Liver (tissue), 8 donors: ENCODE measurements at regions not wholly inside any gene's neighbourhood (a gene's known extent, or its start where the extent isn't known, plus 50 kb on each side); places are given as distances from the start of the nearest gene placed in this dataset.

Source experiments
- DNase-seq: peaks from one replicate; pipeline ENCODE4 v3.0.0-alpha.2; 2017; ENCODE audit warnings: low spot score
- H3K27ac ChIP-seq, 2 donors: one replicate each; pipeline ENCODE4 v1.7.0; 2013; ENCODE audit warnings: inconsistent platforms in 2 of 2, low read length in 2 of 2, control low read depth in 1 of 2, low read depth in 1 of 2, mild to moderate bottlenecking in 1 of 2
- H3K27me3 ChIP-seq, 4 donors: one replicate each; pipeline versions ENCODE4 v1.6.1 to v1.7.0; 2013; ENCODE audit warnings: low read length in 3 of 4, inconsistent platforms in 1 of 4, mild to moderate bottlenecking in 1 of 4, moderate library complexity in 1 of 4; ENCODE audit not compliant: control insufficient read depth in 4 of 4, insufficient read depth in 4 of 4
- H3K36me3 ChIP-seq, 4 donors: one replicate each; pipeline versions ENCODE4 v1.6.1 to v1.7.0; 2013; ENCODE audit warnings: low read length in 3 of 4, mild to moderate bottlenecking in 3 of 4, low read depth in 1 of 4, moderate library complexity in 1 of 4; ENCODE audit not compliant: control insufficient read depth in 4 of 4, insufficient read depth in 3 of 4
- H3K4me1 ChIP-seq, 4 donors: one replicate each; pipeline versions ENCODE4 v1.6.1 to v1.7.0; 2013; ENCODE audit warnings: low read length in 3 of 4, mild to moderate bottlenecking in 3 of 4, moderate library complexity in 1 of 4; ENCODE audit not compliant: control insufficient read depth in 4 of 4, insufficient read depth in 4 of 4
- H3K4me3 ChIP-seq, 3 donors: one replicate each; pipeline versions ENCODE4 v1.6.1 to v1.7.0; 2013; ENCODE audit warnings: low read length in 3 of 3, control low read depth in 1 of 3, low read depth in 1 of 3, mild to moderate bottlenecking in 1 of 3
- H3K9ac ChIP-seq, 2 donors: one replicate each; pipeline ENCODE4 v1.7.0; 2013; ENCODE audit warnings: low read length in 2 of 2, mild to moderate bottlenecking in 2 of 2, moderate library complexity in 2 of 2, control low read depth in 1 of 2, low read depth in 1 of 2
- H3K9me3 ChIP-seq, 4 donors: one replicate each; pipeline versions ENCODE4 v1.6.1 to v1.7.0; 2013; ENCODE audit warnings: low read length in 3 of 4; ENCODE audit not compliant: control insufficient read depth in 4 of 4
- ATF3 ChIP-seq: IDR thresholded peaks from 2 replicates; pipeline ENCODE4 v1.6.1; 2016; ENCODE audit warnings: antibody characterized with exemption
- CTCF ChIP-seq: fragments of 150-350 bp; IDR thresholded peaks from 2 replicates; pipeline ENCODE4 v1.5.1; 2017; ENCODE audit warnings: improper control_type of control experiment, low read depth, low read length; ENCODE audit not compliant: missing input control
- FOXA1 ChIP-seq: IDR thresholded peaks from 2 replicates; pipeline ENCODE4 v1.6.1; 2016; ENCODE audit warnings: antibody characterized with exemption
- FOXA2 ChIP-seq: IDR thresholded peaks from 2 replicates; pipeline ENCODE4 v1.6.1; 2016; ENCODE audit warnings: antibody characterized with exemption
- GABPA ChIP-seq, 2 donors: IDR thresholded peaks in 1 of 2; conservative IDR thresholded peaks in 1 of 2; 2 replicates each; pipeline ENCODE4 v1.6.1; 2016; ENCODE audit warnings: antibody characterized with exemption in 2 of 2, mild to moderate bottlenecking in 1 of 2, moderate library complexity in 1 of 2
- HNF4A ChIP-seq, 2 donors: conservative IDR thresholded peaks; 2 replicates each; pipeline ENCODE4 v1.6.1; 2016; ENCODE audit warnings: antibody characterized with exemption in 2 of 2, mild to moderate bottlenecking in 2 of 2
- HNF4G ChIP-seq: IDR thresholded peaks from 2 replicates; pipeline ENCODE4 v1.6.1; 2016; ENCODE audit warnings: antibody characterized with exemption
- JUND ChIP-seq, 2 donors: IDR thresholded peaks; 2 replicates each; pipeline ENCODE4 v1.6.1; 2016; ENCODE audit warnings: antibody characterized with exemption in 2 of 2
- MAX ChIP-seq: IDR thresholded peaks from 2 replicates; pipeline ENCODE4 v1.6.1; 2016; ENCODE audit warnings: antibody characterized with exemption
- NR2F2 ChIP-seq: IDR thresholded peaks from 2 replicates; pipeline ENCODE4 v1.6.1; 2016; ENCODE audit warnings: antibody characterized with exemption
- RAD21 ChIP-seq, 2 donors: IDR thresholded peaks; 2 replicates each; pipeline ENCODE4 v1.6.1; 2016; ENCODE audit warnings: antibody characterized with exemption in 2 of 2, mild to moderate bottlenecking in 2 of 2
- REST ChIP-seq: IDR thresholded peaks from 2 replicates; pipeline ENCODE4 v1.6.1; 2016; ENCODE audit warnings: antibody characterized with exemption, mild to moderate bottlenecking
- RXRA ChIP-seq, 2 donors: IDR thresholded peaks; 2 replicates each; pipeline ENCODE4 v1.6.1; 2017 to 2018; ENCODE audit warnings: antibody characterized with exemption in 2 of 2, mild to moderate bottlenecking in 1 of 2
- SP1 ChIP-seq: IDR thresholded peaks from 2 replicates; pipeline ENCODE4 v1.6.1; 2018; ENCODE audit warnings: antibody characterized with exemption, mild to moderate bottlenecking
- TAF1 ChIP-seq: conservative IDR thresholded peaks from 2 replicates; pipeline ENCODE4 v1.6.1; 2016; ENCODE audit warnings: antibody characterized with exemption, mild to moderate bottlenecking
- YY1 ChIP-seq: IDR thresholded peaks from 2 replicates; pipeline ENCODE4 v1.6.1; 2016; ENCODE audit warnings: antibody characterized with exemption, mild to moderate bottlenecking
- ZBTB33 ChIP-seq: IDR thresholded peaks from 2 replicates; pipeline ENCODE4 v1.6.1; 2016; ENCODE audit warnings: antibody characterized with exemption
- WGBS: extraction: QIAGEN DNeasy Blood & Tissue Kit; methylation state at CpG from one replicate; pipeline ENCODE4 v1.1.7; 2013; 5-methylcytosine and 5-hydroxymethylcytosine counted together
- donor health status: healthy.
- donor health status: healthy.
- donor health status: healthy.
- donor health status: healthy.
- donor health status: healthy.

- Histone ChIP-seq H3K36me3 (no peaks in the 10 kb centered on the region), H3K4me1 (peaks cover 0 to 11% (median 4%) of the 10 kb centered on the region in 4 donors), H3K4me3 (no peak overlapping the region), H3K9ac (no peak overlapping the region), H3K27me3 (no peaks in the 10 kb centered on the region), H3K9me3 (no peaks in the 10 kb centered on the region), H3K27ac (no peak overlapping the region)
- WGBS: 97% methylated on average over 8 of the region's 8 CpGs
- DNase-seq: no peak
- TF ChIP-seq MAX: no peak
- TF ChIP-seq HNF4A (conservative IDR thresholded peaks at IDR 0.05): no peak
- no peak for TF ChIP-seq FOXA1
- no peak for TF ChIP-seq RAD21 (IDR thresholded peaks at IDR 0.05)
- no peak for TF ChIP-seq RXRA (IDR thresholded peaks at IDR 0.05)
- no peak for TF ChIP-seq TAF1
- TF ChIP-seq FOXA2: no peak
- no peak for TF ChIP-seq CTCF
Measured at GRCh38 chr2:111695441-111696007, 188.5 kb downstream of the ANAPC1 start.

GRCh38 chr2:111696226-111696625, 187.8 kb downstream of the ANAPC1 start:
- WGBS: 99% methylated on average over 3 of the region's 3 CpGs
- H3K27me3 ChIP-seq: no peaks in the 10 kb centered on the region
- H3K27ac ChIP-seq: no peak overlapping the region
- TF ChIP-seq FOXA1 (no peak), REST (no peak), ATF3 (no peak), SP1 (no peak), HNF4A (conservative IDR thresholded peaks at IDR 0.05) (no peak), YY1 (no peak), ZBTB33 (no peak), RAD21 (IDR thresholded peaks at IDR 0.05) (no peak), MAX (no peak), GABPA (IDR thresholded peaks at IDR 0.05 in 1 of 2, conservative IDR thresholded peaks at IDR 0.05 in 1 of 2) (no peak), CTCF (no peak), TAF1 (no peak), NR2F2 (no peak), FOXA2 (no peak), JUND (IDR thresholded peaks at IDR 0.05) (no peak), RXRA (IDR thresholded peaks at IDR 0.05) (no peak), HNF4G (no peak)
- H3K9ac ChIP-seq: no peak overlapping the region
- peaks cover 0 to 11% (median 4%) of the 10 kb centered on the region in 4 donors for H3K4me1 ChIP-seq
- DNase-seq: no peak
- H3K9me3 ChIP-seq: no peaks in the 10 kb centered on the region
- no peak overlapping the region for H3K4me3 ChIP-seq
- no peaks in the 10 kb centered on the region for H3K36me3 ChIP-seq
